GM12892 (cell line): ENCODE measurements at regions not wholly inside any gene's neighbourhood (a gene's known extent, or its start where the extent isn't known, plus 50 kb on each side); places are given as distances from the start of the nearest gene placed in this dataset.

ENCODE experiments used
- DNase-seq: peaks from one replicate; pipeline ENCODE4 v3.0.0; 2011; ENCODE audit not compliant: insufficient read length
- FAIRE-seq: peaks from 2 replicates; lab custom pipeline; 2011; peaks lifted over from hg19 to GRCh38; lab: Jason Lieb, UNC
- POLR2A ChIP-seq: IDR thresholded peaks from 2 replicates; pipeline ENCODE4 v1.6.1; 2011; ENCODE audit warnings: low read depth, low read length, control low read depth
- POLR2AphosphoS5 ChIP-seq: IDR thresholded peaks from 2 replicates; pipeline ENCODE4 v1.6.1; 2011; ENCODE audit warnings: low read depth, low read length, control low read depth
- TAF1 ChIP-seq: IDR thresholded peaks from 2 replicates; pipeline ENCODE4 v1.6.1; 2011; ENCODE audit warnings: low read depth, mild to moderate bottlenecking, control low read depth, low read length, borderline replicate concordance

GRCh38 chr9:115591584-115591984, 473.6 kb upstream of the TNC start:
- no peak for FAIRE-seq
- DNase-seq: no peak
- TF ChIP-seq TAF1: no peak
- no peak for TF ChIP-seq POLR2AphosphoS5
- TF ChIP-seq POLR2A: no peak

GRCh38 chr9:115593587-115594091, 475.7 kb upstream of the TNC start:
- no peak for TF ChIP-seq TAF1
- DNase-seq: no peak
- no peak for FAIRE-seq

- FAIRE-seq: no peak
- DNase-seq: no peak
- TF ChIP-seq TAF1 (no peak), POLR2A (no peak), POLR2AphosphoS5 (no peak)
These were observed 476.6 kb upstream of the TNC start for GRCh38 chr9:115594557-115594956.

GRCh38 chr9:115596021-115596745, 478.2 kb upstream of the TNC start:
- TF ChIP-seq TAF1: no peak
- no peak for TF ChIP-seq POLR2AphosphoS5
- TF ChIP-seq POLR2A: no peak
- DNase-seq (no peak), FAIRE-seq (no peak)

GRCh38 chr9:115596746-115597080, 478.8 kb upstream of the TNC start:
- DNase-seq: no peak
- FAIRE-seq: no peak
- no peak for TF ChIP-seq TAF1
- TF ChIP-seq POLR2A: no peak
- TF ChIP-seq POLR2AphosphoS5: no peak

- DNase-seq (no peak), FAIRE-seq (no peak)
- no peak for TF ChIP-seq POLR2A
- no peak for TF ChIP-seq TAF1
- no peak for TF ChIP-seq POLR2AphosphoS5
These were observed 479.5 kb upstream of the TNC start for GRCh38 chr9:115597330-115597895.

- no peak for FAIRE-seq
- no peak for DNase-seq
- TF ChIP-seq POLR2A (no peak), TAF1 (no peak), POLR2AphosphoS5 (no peak)
These were observed 480.8 kb upstream of the TNC start for GRCh38 chr9:115598751-115599150.

- DNase-seq: no peak
- TF ChIP-seq POLR2AphosphoS5 (no peak), TAF1 (no peak), POLR2A (no peak)
- no peak for FAIRE-seq
These were observed 481.9 kb upstream of the TNC start for GRCh38 chr9:115599898-115600297.

- no peak for FAIRE-seq
- no peak for DNase-seq
- no peak for TF ChIP-seq TAF1
- TF ChIP-seq POLR2AphosphoS5: no peak
- TF ChIP-seq POLR2A: no peak
These were observed 483.5 kb upstream of the TNC start for GRCh38 chr9:115601434-115601833.

- FAIRE-seq (no peak), DNase-seq (no peak)
- TF ChIP-seq TAF1 (no peak), POLR2A (no peak), POLR2AphosphoS5 (no peak)
These were observed 487.0 kb upstream of the TNC start for GRCh38 chr9:115604831-115605483.

- no peak for FAIRE-seq
- no peak for TF ChIP-seq POLR2A
- TF ChIP-seq POLR2AphosphoS5: no peak
- TF ChIP-seq TAF1: no peak
- DNase-seq: no peak
These were observed 488.9 kb upstream of the TNC start for GRCh38 chr9:115606838-115607237.

GRCh38 chr9:115614326-115614999, 496.5 kb upstream of the TNC start:
- DNase-seq (no peak), FAIRE-seq (no peak)
- no peak for TF ChIP-seq POLR2A
- no peak for TF ChIP-seq TAF1
- no peak for TF ChIP-seq POLR2AphosphoS5
